HepG2 (cell line): ENCODE measurements at regions not wholly inside any gene's neighbourhood (a gene's known extent, or its start where the extent isn't known, plus 50 kb on each side); places are given as distances from the start of the nearest gene placed in this dataset.

Experiments
- AKNA ChIP-seq: sonication (generic); formaldehyde crosslinking; IDR thresholded peaks from 2 replicates; pipeline ENCODE4 v1.4.0; 2020; ENCODE audit warnings: missing genetic modification reagents, borderline replicate concordance
- CENPT ChIP-seq: sonication (generic); formaldehyde crosslinking; IDR thresholded peaks from 2 replicates; pipeline ENCODE4 v1.8.0; 2022; ENCODE audit warnings: low read depth, mild to moderate bottlenecking, moderate library complexity, missing genetic modification reagents
- FOXC1 ChIP-seq: sonication (generic); formaldehyde crosslinking; IDR thresholded peaks from 2 replicates; pipeline ENCODE4 v1.8.0; 2022; ENCODE audit warnings: mild to moderate bottlenecking, missing genetic modification reagents, borderline replicate concordance
- HNF4A ChIP-seq: sonication (generic); formaldehyde crosslinking; IDR thresholded peaks from 2 replicates; pipeline ENCODE4 v1.4.0; 2020; ENCODE audit warnings: missing genetic modification reagents
- HNF4G ChIP-seq, 2 experiments: sonication (generic) in 1 of 2; formaldehyde crosslinking in 1 of 2; IDR thresholded peaks; 2 replicates each; pipeline versions ENCODE4 v1.4.0 to v1.6.1; 2011 to 2020; ENCODE audit warnings: borderline replicate concordance in 2 of 2, low read depth in 2 of 2, mild to moderate bottlenecking in 2 of 2, low read length in 1 of 2, missing genetic modification reagents in 1 of 2, moderate library complexity in 1 of 2
- MAFK ChIP-seq, 2 experiments: IDR thresholded peaks in 1 of 2; conservative IDR thresholded peaks in 1 of 2; 2 replicates each; pipeline ENCODE4 v1.6.1; 2011; ENCODE audit warnings: improper control_type of control experiment in 2 of 2, low read length in 2 of 2
- MBD4 ChIP-seq: IDR thresholded peaks from 2 replicates; pipeline ENCODE4 v1.6.1; 2012; ENCODE audit warnings: low read length, inconsistent platforms, borderline replicate concordance
- MLXIP ChIP-seq: sonication (generic); formaldehyde crosslinking; IDR thresholded peaks from 2 replicates; pipeline ENCODE4 v1.9.0; 2021; ENCODE audit warnings: missing genetic modification reagents, borderline replicate concordance
- MZF1 ChIP-seq: sonication (generic); formaldehyde crosslinking; IDR thresholded peaks from 2 replicates; pipeline ENCODE4 v1.8.1; 2023; ENCODE audit warnings: mild to moderate bottlenecking, missing genetic modification reagents, borderline replicate concordance
- NFATC3 ChIP-seq: sonication (generic); formaldehyde crosslinking; IDR thresholded peaks from 2 replicates; pipeline ENCODE4 v1.5.1; 2020; ENCODE audit warnings: mild to moderate bottlenecking, missing genetic modification reagents
- NRL ChIP-seq: sonication (generic); formaldehyde crosslinking; IDR thresholded peaks from 2 replicates; pipeline ENCODE4 v1.5.0; 2020; ENCODE audit warnings: missing genetic modification reagents, mild to moderate bottlenecking, moderate library complexity, borderline replicate concordance
- PCBP1 ChIP-seq: fragments of 200-400 bp; formaldehyde crosslinking; IDR thresholded peaks from 2 replicates; pipeline ENCODE4 v1.6.1; 2017; ENCODE audit warnings: mild to moderate bottlenecking, low read depth, low read length, borderline replicate concordance
- REL ChIP-seq: sonication (generic); formaldehyde crosslinking; conservative IDR thresholded peaks from 2 replicates; pipeline ENCODE4 v1.8.0; 2022; ENCODE audit warnings: mild to moderate bottlenecking, missing genetic modification reagents, moderate library complexity
- RORA ChIP-seq: sonication (generic); formaldehyde crosslinking; IDR thresholded peaks from 2 replicates; pipeline ENCODE4 v1.5.0; 2020; ENCODE audit warnings: mild to moderate bottlenecking, missing genetic modification reagents, moderate library complexity
- SIN3A ChIP-seq: IDR thresholded peaks from 2 replicates; pipeline ENCODE4 v1.6.1; 2011; ENCODE audit warnings: low read depth, mild to moderate bottlenecking, control low read depth, low read length, borderline replicate concordance
- SOX13 ChIP-seq, 3 experiments: fragments of 450-650 bp in 1 of 3; sonication (generic) in 1 of 3; formaldehyde crosslinking in 1 of 3; IDR thresholded peaks in 2 of 3; conservative IDR thresholded peaks in 1 of 3; 2 replicates each; pipeline versions ENCODE4 v1.5.0 to v1.6.1; 2016 to 2020; ENCODE audit warnings: antibody characterized with exemption in 1 of 3, mild to moderate bottlenecking in 1 of 3, missing compliant biosample characterization in 1 of 3, missing genetic modification reagents in 1 of 3, moderate library complexity in 1 of 3
- SRSF4 ChIP-seq: fragments of 200-400 bp; formaldehyde crosslinking; IDR thresholded peaks from one replicate; pipeline ENCODE4 v1.6.1; 2018; ENCODE audit warnings: mild to moderate bottlenecking, low read depth, low read length, moderate library complexity; ENCODE audit not compliant: poor library complexity, severe bottlenecking
- THRA ChIP-seq: sonication (generic); formaldehyde crosslinking; IDR thresholded peaks from 2 replicates; pipeline ENCODE4 v1.4.0; 2020; ENCODE audit warnings: missing genetic modification reagents, borderline replicate concordance
- XBP1 ChIP-seq: sonication (generic); formaldehyde crosslinking; IDR thresholded peaks from 2 replicates; pipeline ENCODE4 v1.5.0; 2020; ENCODE audit warnings: missing genetic modification reagents
- ZNF17 ChIP-seq: sonication (generic); formaldehyde crosslinking; IDR thresholded peaks from 2 replicates; pipeline ENCODE4 v1.5.0; 2020; ENCODE audit warnings: mild to moderate bottlenecking, missing genetic modification reagents
- ZNF24 ChIP-seq: fragments of 450-650 bp; IDR thresholded peaks from 2 replicates; pipeline ENCODE4 v1.6.1; 2017; ENCODE audit warnings: antibody characterized with exemption, mild to moderate bottlenecking

- no peak for TF ChIP-seq MLXIP
- TF ChIP-seq RORA (CRISPR knock-in tag): no peak
- TF ChIP-seq THRA: no peak
- no peak for TF ChIP-seq MAFK (conservative IDR thresholded peaks at IDR 0.05 in 1 of 2, IDR thresholded peaks at IDR 0.05 in 1 of 2; ENCODE audit: low read length in 2 of 2)
- no peak for TF ChIP-seq XBP1 (CRISPR knock-in tag)
- TF ChIP-seq SIN3A: no peak
- TF ChIP-seq SRSF4: no peak
- TF ChIP-seq HNF4A (CRISPR knock-in tag): peak; percentile 73
- TF ChIP-seq FOXC1 (CRISPR knock-in tag): no peak
- peak; percentile 73 for TF ChIP-seq HNF4G (IDR thresholded peaks at IDR 0.05; ENCODE audit: borderline replicate concordance, low read depth, low read length)
- no peak for TF ChIP-seq HNF4G (CRISPR knock-in tag; IDR thresholded peaks at IDR 0.05; ENCODE audit: borderline replicate concordance, low read depth)
- TF ChIP-seq PCBP1: no peak
- TF ChIP-seq ZNF24: no peak
- TF ChIP-seq SOX13 (IDR thresholded peaks at IDR 0.05): no peak
- TF ChIP-seq SOX13 (CRISPR knock-in tag; conservative IDR thresholded peaks at IDR 0.05 in 1 of 2, IDR thresholded peaks at IDR 0.05 in 1 of 2): peak in 1 of 2 experiments; percentile 46; a peak in 1 of 4 replicates
- no peak for TF ChIP-seq NFATC3
- TF ChIP-seq ZNF17 (CRISPR knock-in tag): no peak
- TF ChIP-seq NRL (CRISPR knock-in tag): no peak
- no peak for TF ChIP-seq CENPT (CRISPR knock-in tag)
- TF ChIP-seq MZF1 (CRISPR knock-in tag): no peak
- TF ChIP-seq REL (CRISPR knock-in tag): no peak
- TF ChIP-seq MBD4: no peak
- no peak for TF ChIP-seq AKNA
These were observed 53.6 kb upstream of the RAP1A start (continued) for GRCh38 chr1:111565968-111566367.
